Neural crest cell (in vitro differentiated cells): ENCODE measurements at regions not wholly inside any gene's neighbourhood (a gene's known extent, or its start where the extent isn't known, plus 50 kb on each side); places are given as distances from the start of the nearest gene placed in this dataset.

Experiments used
- DNase-seq: peaks from one replicate; pipeline ENCODE4 v3.0.0; 2021; ENCODE audit warnings: low read depth, mixed read lengths, low spot score
- H3K27ac Mint-ChIP-seq: one replicate; pipeline ENCODE4 v1.8.0; 2021; ENCODE audit warnings: mild to moderate bottlenecking, mixed read lengths; ENCODE audit not compliant: unreplicated experiment
- H3K27me3 Mint-ChIP-seq: 2 replicates; pipeline ENCODE4 v1.8.0; 2021; ENCODE audit warnings: low read depth, mild to moderate bottlenecking, mixed read lengths
- H3K36me3 Mint-ChIP-seq: 2 replicates; pipeline ENCODE4 v1.8.0; 2021; ENCODE audit warnings: low read depth, mild to moderate bottlenecking, mixed read lengths
- H3K4me1 Mint-ChIP-seq: 2 replicates; pipeline ENCODE4 v1.8.0; 2021; ENCODE audit warnings: mixed read lengths
- H3K4me3 Mint-ChIP-seq: one replicate; pipeline ENCODE4 v1.8.0; 2021; ENCODE audit warnings: mild to moderate bottlenecking, mixed read lengths
- H3K9me3 Mint-ChIP-seq: 2 replicates; pipeline ENCODE4 v1.8.0; 2021; ENCODE audit warnings: mixed read lengths
- CTCF ChIP-seq: fragments of 200-600 bp; sonication (generic); conservative IDR thresholded peaks from 2 replicates; pipeline ENCODE4 v1.5.0; 2021; ENCODE audit warnings: antibody characterized with exemption, mild to moderate bottlenecking

DNA sequence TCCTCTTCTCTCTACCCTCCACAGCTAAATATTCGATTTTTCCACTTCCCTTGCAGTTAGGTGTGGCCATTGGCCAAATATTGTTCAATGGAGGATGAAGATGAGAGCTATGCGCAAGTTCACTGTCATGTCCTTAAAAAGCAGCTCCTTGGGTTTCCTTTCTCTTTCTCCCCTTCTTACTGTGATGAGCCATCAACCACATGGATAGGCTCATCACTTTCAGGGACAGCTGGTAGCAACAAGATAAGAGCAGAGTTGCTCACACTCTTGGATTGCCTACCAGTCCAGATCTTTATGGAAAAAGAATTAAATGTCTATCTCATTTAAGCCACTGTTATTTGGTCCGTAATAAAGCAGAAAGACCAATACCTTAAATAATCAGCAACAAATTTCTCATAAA is 377.0 kb downstream of the DDX10 start:
- Mint-ChIP-seq H3K27me3 (no peaks in the 10 kb centered on the region), H3K9me3 (no peaks in the 10 kb centered on the region), H3K27ac (no peak overlapping the region), H3K4me3 (no peak overlapping the region), H3K36me3 (no peaks in the 10 kb centered on the region), H3K4me1 (peaks cover 16% of the 10 kb centered on the region)
- no peak for DNase-seq
- no peak for TF ChIP-seq CTCF

- peaks cover 9% of the 10 kb centered on the region for H3K4me1 Mint-ChIP-seq
- no peak for DNase-seq
- TF ChIP-seq CTCF, result no peak
- H3K4me3 Mint-ChIP-seq, result no peak overlapping the region
- no peak overlapping the region for H3K27ac Mint-ChIP-seq
- no peaks in the 10 kb centered on the region for H3K27me3 Mint-ChIP-seq
- H3K9me3 Mint-ChIP-seq, result no peaks in the 10 kb centered on the region
- H3K36me3 Mint-ChIP-seq, result no peaks in the 10 kb centered on the region
Observed at GRCh38 chr11:109043315-109043714, 378.4 kb downstream of the DDX10 start.

- Mint-ChIP-seq H3K36me3 (no peaks in the 10 kb centered on the region), H3K27me3 (no peaks in the 10 kb centered on the region), H3K9me3 (no peaks in the 10 kb centered on the region), H3K4me3 (no peak overlapping the region), H3K27ac (no peak overlapping the region), H3K4me1 (peaks cover 5% of the 10 kb centered on the region)
- no peak for TF ChIP-seq CTCF
- no peak for DNase-seq
Observed at GRCh38 chr11:109046284-109046992, 375.6 kb upstream of the C11orf87 start.

- no peak for TF ChIP-seq CTCF
- H3K4me1 Mint-ChIP-seq, result peaks cover 5% of the 10 kb centered on the region
- H3K27ac Mint-ChIP-seq, result no peak overlapping the region
- no peaks in the 10 kb centered on the region for H3K27me3 Mint-ChIP-seq
- H3K9me3 Mint-ChIP-seq, result no peaks in the 10 kb centered on the region
- no peaks in the 10 kb centered on the region for H3K36me3 Mint-ChIP-seq
- H3K4me3 Mint-ChIP-seq, result no peak overlapping the region
- DNase-seq, result no peak
Observed at GRCh38 chr11:109048098-109048497, 373.9 kb upstream of the C11orf87 start.

DNA sequence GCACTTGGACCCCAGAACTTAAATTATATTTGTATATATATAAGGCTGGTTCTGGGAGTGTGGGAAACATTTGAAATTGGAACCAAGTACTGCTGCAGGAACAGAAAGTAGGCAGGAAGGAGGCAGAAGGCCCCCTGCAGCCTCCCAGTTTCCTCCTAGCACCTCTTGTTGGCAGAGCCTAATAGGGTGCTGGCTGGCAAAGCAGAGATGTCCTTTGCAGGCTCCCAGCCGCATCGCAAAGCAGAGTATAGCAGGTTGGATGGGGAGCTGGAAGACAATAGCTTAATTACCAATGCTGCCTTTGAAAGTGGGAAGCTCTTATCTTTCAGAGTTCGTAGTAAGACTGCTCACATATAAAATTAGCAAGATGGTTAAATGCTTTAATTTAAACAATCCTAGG is 370.8 kb upstream of the C11orf87 start:
- peaks cover 3% of the 10 kb centered on the region for H3K4me1 Mint-ChIP-seq
- DNase-seq, result no peak
- no peak overlapping the region for H3K27ac Mint-ChIP-seq
- no peak overlapping the region for H3K4me3 Mint-ChIP-seq
- no peak for TF ChIP-seq CTCF
- H3K27me3 Mint-ChIP-seq, result no peaks in the 10 kb centered on the region
- no peaks in the 10 kb centered on the region for H3K9me3 Mint-ChIP-seq
- H3K36me3 Mint-ChIP-seq, result no peaks in the 10 kb centered on the region
